ENCODE measurements at regions not wholly inside any gene's neighbourhood (a gene's known extent, or its start where the extent isn't known, plus 50 kb on each side); places are given as distances from the start of the nearest gene placed in this dataset.
"Not testable (repeated sequence)": the region's sequence is repeated elsewhere in the genome, so short reads cannot be mapped to it uniquely, and the experiment has no call there.

DNA sequence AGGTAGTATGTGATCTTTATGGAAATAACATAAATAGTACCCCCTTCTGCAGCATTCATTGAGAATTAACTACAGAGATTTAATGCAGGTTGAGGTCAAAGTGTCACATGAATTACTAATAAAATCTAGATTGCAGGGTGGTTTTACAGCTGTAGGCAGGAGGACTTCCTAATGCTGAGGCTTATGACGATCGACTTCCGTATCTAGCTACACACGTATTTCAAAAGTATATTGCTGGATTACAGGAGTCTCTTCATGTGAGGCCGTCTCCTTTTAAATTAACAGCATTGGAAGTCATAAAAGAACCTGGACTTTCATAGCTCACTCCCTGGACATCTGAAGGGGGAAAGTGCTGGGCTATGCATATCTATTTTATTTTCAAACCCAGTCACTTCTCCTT is 180.9 kb downstream of the OSTF1 start:
- no peak overlapping the region for H3K27ac ChIP-seq (ENCODE audit: low read length in 2 of 2)
- POLR2A ChIA-PET: no interaction called here
- CTCF ChIA-PET: interaction anchor here (0.6 kb wide), 1 partner anchor 54 kb away, joined by 3 read pairs; no protein-coding TSS in a partner anchor
- DNase-seq (no peak), ATAC-seq (ENCODE audit: low read depth) (no peak)
- H3K4me2 ChIP-seq (replicated peaks; ENCODE audit: low read depth, low read length, poor library complexity, severe bottlenecking): no peak overlapping the region
- no peaks in the 10 kb centered on the region for H3K79me2 ChIP-seq (ENCODE audit: control insufficient read depth, insufficient read depth, low read length)
- H3K4me3 ChIP-seq (ENCODE audit: control extremely low read depth in 1 of 5, extremely low read depth in 1 of 5, insufficient read depth in 1 of 5, low read depth in 2 of 5, low read length in 4 of 5): no peak overlapping the region
- no CpG with 5 or more reads among the region's 5 CpGs for WGBS (ENCODE audit: insufficient coverage)
- intact Hi-C loops (cut with micrococcal nuclease): no loop called here
- no peak overlapping the region for H2AFZ ChIP-seq (ENCODE audit: insufficient read depth, low read depth, low read length, poor library complexity, severe bottlenecking)
- Mint-ChIP-seq H3K9me3 (ENCODE audit: insufficient read depth) (peaks cover 7% of the 10 kb centered on the region), H3K4me1 (no peaks in the 10 kb centered on the region), H3K27ac (no peak overlapping the region), H3K27me3 (no peaks in the 10 kb centered on the region), H3K4me3 (no peak overlapping the region)
- TF ChIP-seq, protein P1, sequence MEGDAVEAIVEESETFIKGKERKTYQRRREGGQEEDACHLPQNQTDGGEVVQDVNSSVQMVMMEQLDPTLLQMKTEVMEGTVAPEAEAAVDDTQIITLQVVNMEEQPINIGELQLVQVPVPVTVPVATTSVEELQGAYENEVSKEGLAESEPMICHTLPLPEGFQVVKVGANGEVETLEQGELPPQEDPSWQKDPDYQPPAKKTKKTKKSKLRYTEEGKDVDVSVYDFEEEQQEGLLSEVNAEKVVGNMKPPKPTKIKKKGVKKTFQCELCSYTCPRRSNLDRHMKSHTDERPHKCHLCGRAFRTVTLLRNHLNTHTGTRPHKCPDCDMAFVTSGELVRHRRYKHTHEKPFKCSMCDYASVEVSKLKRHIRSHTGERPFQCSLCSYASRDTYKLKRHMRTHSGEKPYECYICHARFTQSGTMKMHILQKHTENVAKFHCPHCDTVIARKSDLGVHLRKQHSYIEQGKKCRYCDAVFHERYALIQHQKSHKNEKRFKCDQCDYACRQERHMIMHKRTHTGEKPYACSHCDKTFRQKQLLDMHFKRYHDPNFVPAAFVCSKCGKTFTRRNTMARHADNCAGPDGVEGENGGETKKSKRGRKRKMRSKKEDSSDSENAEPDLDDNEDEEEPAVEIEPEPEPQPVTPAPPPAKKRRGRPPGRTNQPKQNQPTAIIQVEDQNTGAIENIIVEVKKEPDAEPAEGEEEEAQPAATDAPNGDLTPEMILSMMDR (IDR thresholded peaks at IDR 0.05): no peak
- TF ChIP-seq EZH2 (IDR thresholded peaks at IDR 0.05; ENCODE audit: borderline replicate concordance, insufficient read depth, low read depth, low read length, poor library complexity, severe bottlenecking): no peak
- no peaks in the 10 kb centered on the region for H3K4me1 ChIP-seq (ENCODE audit: control insufficient read depth in 2 of 2, insufficient read depth in 2 of 2, low read length in 2 of 2)
- H3K9me3 ChIP-seq (ENCODE audit: control extremely low read depth in 1 of 3, control insufficient read depth in 2 of 3, insufficient read depth in 1 of 3, low read length in 2 of 3): peaks cover 0 to 2% (median 0%) of the 10 kb centered on the region in 3 donors
- no peaks in the 10 kb centered on the region for H4K20me1 ChIP-seq (ENCODE audit: control insufficient read depth, insufficient read depth, low read length, poor library complexity, severe bottlenecking)
- no peak overlapping the region for H3K9ac ChIP-seq (ENCODE audit: low read length)
- no peaks in the 10 kb centered on the region for H3K36me3 ChIP-seq (replicated peaks in 1 of 2; ENCODE audit: control extremely low read depth in 1 of 2, control insufficient read depth in 1 of 2, extremely low read depth in 1 of 2, insufficient read depth in 2 of 2, low read length in 1 of 2)
- H3K27me3 ChIP-seq (replicated peaks in 1 of 4; ENCODE audit: control extremely low read depth in 1 of 4, control insufficient read depth in 3 of 4, insufficient read depth in 4 of 4, low read length in 3 of 4): no peaks in the 10 kb centered on the region

GRCh38 chr9:75273055-75273454 is 184.7 kb downstream of the OSTF1 start:
- H3K27ac ChIP-seq (ENCODE audit: low read length in 2 of 2); H2AFZ ChIP-seq (ENCODE audit: insufficient read depth, low read depth, low read length, poor library complexity, severe bottlenecking); H3K9me3 Mint-ChIP-seq (ENCODE audit: insufficient read depth); H3K9ac ChIP-seq (ENCODE audit: low read length); H4K20me1 ChIP-seq (ENCODE audit: control insufficient read depth, insufficient read depth, low read length, poor library complexity, severe bottlenecking); ATAC-seq (ENCODE audit: low read depth); DNase-seq; H3K4me3 Mint-ChIP-seq; H3K27ac Mint-ChIP-seq; intact Hi-C loops (cut with micrococcal nuclease); H3K27me3 ChIP-seq (replicated peaks in 1 of 4; ENCODE audit: control extremely low read depth in 1 of 4, control insufficient read depth in 3 of 4, insufficient read depth in 4 of 4, low read length in 3 of 4); POLR2A ChIA-PET; H3K4me2 ChIP-seq (replicated peaks; ENCODE audit: low read depth, low read length, poor library complexity, severe bottlenecking); H3K79me2 ChIP-seq (ENCODE audit: control insufficient read depth, insufficient read depth, low read length); H3K9me3 ChIP-seq (ENCODE audit: control extremely low read depth in 1 of 3, control insufficient read depth in 2 of 3, insufficient read depth in 1 of 3, low read length in 2 of 3); H3K4me1 Mint-ChIP-seq; H3K4me3 ChIP-seq (ENCODE audit: control extremely low read depth in 1 of 5, extremely low read depth in 1 of 5, insufficient read depth in 1 of 5, low read depth in 2 of 5, low read length in 4 of 5); CTCF ChIA-PET; H3K27me3 Mint-ChIP-seq; H3K36me3 ChIP-seq (replicated peaks in 1 of 2; ENCODE audit: control extremely low read depth in 1 of 2, control insufficient read depth in 1 of 2, extremely low read depth in 1 of 2, insufficient read depth in 2 of 2, low read length in 1 of 2); H3K4me1 ChIP-seq (ENCODE audit: control insufficient read depth in 2 of 2, insufficient read depth in 2 of 2, low read length in 2 of 2): not testable (repeated sequence)
- 100% methylated on average over 1 of the region's 10 CpGs for WGBS (ENCODE audit: insufficient coverage)

All from B cell (primary cell).